ENCODE measurements at regions not wholly inside any gene's neighbourhood (a gene's known extent, or its start where the extent isn't known, plus 50 kb on each side); places are given as distances from the start of the nearest gene placed in this dataset.

DNA sequence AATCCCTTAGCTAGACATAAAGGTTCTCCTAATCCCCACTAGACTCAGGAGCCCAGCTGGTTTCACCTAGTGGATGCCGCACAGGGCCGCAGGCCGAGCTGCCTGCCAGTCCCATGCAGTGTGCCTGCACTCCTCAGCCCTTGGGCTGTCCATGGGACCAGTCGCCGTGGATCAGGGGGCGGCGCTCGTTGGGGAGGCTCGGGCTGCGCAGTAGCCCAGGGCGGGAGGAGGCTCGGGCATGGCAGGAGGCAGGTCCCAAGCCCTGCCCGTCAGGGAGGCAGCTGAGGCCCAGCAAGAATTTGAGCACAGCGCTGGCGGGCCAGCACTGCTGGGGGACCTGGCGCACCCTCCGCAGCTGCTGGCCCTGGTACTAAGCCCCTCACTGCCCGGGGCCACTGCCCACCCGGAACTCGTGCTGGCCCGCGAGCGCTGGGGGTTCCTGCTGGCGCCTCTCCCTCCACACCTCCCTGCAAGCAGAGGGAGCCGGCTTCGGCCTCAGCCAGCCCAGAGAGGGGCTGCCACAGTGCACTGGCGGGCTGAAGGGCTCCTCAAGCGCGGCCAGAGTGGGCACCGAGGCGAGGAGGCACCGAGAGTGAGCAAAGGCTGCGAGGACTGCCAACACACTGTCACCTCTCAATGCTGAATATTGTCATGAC, 307.8 kb downstream of the C6orf118 start:
- no peaks in the 10 kb centered on the region for H3K27me3 ChIP-seq (ENCODE audit: control insufficient read depth in 1 of 2, insufficient read depth in 2 of 2, low read length in 2 of 2)
- DNase-seq (ENCODE audit: low spot score) (no peak), FAIRE-seq (no peak), ATAC-seq (no peak)
- no peaks in the 10 kb centered on the region for H3K4me1 ChIP-seq (ENCODE audit: insufficient read depth, low read length)
- H3K4me2 ChIP-seq (ENCODE audit: low read depth, low read length) = no peak overlapping the region
- 28% methylated on average over 10 of the region's 33 CpGs for WGBS (ENCODE audit: low lambda C conversion rate)
- intact Hi-C loops (cut with micrococcal nuclease; ENCODE audit: unreplicated experiment) = no loop called here
- no peak overlapping the region for H3K27ac ChIP-seq (ENCODE audit: extremely low read length, insufficient read depth, low read length)
- POLR2A ChIA-PET = no interaction called here
- no peak for TF ChIP-seq CAMTA2 (CRISPR knock-in tag; IDR thresholded peaks at IDR 0.05; ENCODE audit: borderline replicate concordance)
- TF ChIP-seq, protein P1, sequence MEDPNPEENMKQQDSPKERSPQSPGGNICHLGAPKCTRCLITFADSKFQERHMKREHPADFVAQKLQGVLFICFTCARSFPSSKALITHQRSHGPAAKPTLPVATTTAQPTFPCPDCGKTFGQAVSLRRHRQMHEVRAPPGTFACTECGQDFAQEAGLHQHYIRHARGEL (CRISPR knock-in tag; IDR thresholded peaks at IDR 0.05) = no peak
- no peak for TF ChIP-seq ZKSCAN1 (IDR thresholded peaks at IDR 0.05; ENCODE audit: low read length)
- no peak for TF ChIP-seq HIVEP1 (CRISPR knock-in tag; IDR thresholded peaks at IDR 0.05)
- no peak for TF ChIP-seq TMF1 (CRISPR knock-in tag; IDR thresholded peaks at IDR 0.05; ENCODE audit: low read depth)
- no peak for TF ChIP-seq ZNF317 (CRISPR knock-in tag; IDR thresholded peaks at IDR 0.05)
- TF ChIP-seq ZBTB8A (CRISPR knock-in tag; IDR thresholded peaks at IDR 0.05; ENCODE audit: borderline replicate concordance, low read depth) = no peak
- no peak for TF ChIP-seq ZNF10 (CRISPR knock-in tag; IDR thresholded peaks at IDR 0.05; ENCODE audit: borderline replicate concordance, low read depth)
- no peak for TF ChIP-seq ZNF207 (IDR thresholded peaks at IDR 0.05; ENCODE audit: borderline replicate concordance)
- no peak for TF ChIP-seq CBX5 (CRISPR knock-in tag; IDR thresholded peaks at IDR 0.05; ENCODE audit: borderline replicate concordance)
- no peak for TF ChIP-seq ARNTL (CRISPR knock-in tag; IDR thresholded peaks at IDR 0.05)
- TF ChIP-seq SIX4 (CRISPR knock-in tag; IDR thresholded peaks at IDR 0.05) = no peak
- TF ChIP-seq HNRNPL (IDR thresholded peaks at IDR 0.05; ENCODE audit: low read depth, low read length) = no peak
- CTCF ChIA-PET (ENCODE audit: low intra/inter-chr PET ratio, low total read pairs) = no interaction called here
- H2AFZ ChIP-seq (ENCODE audit: low read length) = no peak overlapping the region
- peaks cover 89% of the 10 kb centered on the region for H3K9me3 ChIP-seq (ENCODE audit: low read length)
- no peaks in the 10 kb centered on the region for H3K36me3 ChIP-seq (replicated peaks in 1 of 2; ENCODE audit: control insufficient read depth in 1 of 2, insufficient read depth in 2 of 2, low read length in 2 of 2)
- H3K79me2 ChIP-seq (ENCODE audit: insufficient read depth, low read length) = no peaks in the 10 kb centered on the region
- no peak overlapping the region for H3K4me3 ChIP-seq (replicated peaks in 1 of 3; ENCODE audit: insufficient read depth in 1 of 3, low read depth in 2 of 3, low read length in 3 of 3)
- in situ Hi-C loops (cut with HindIII; ENCODE audit: extremely low pct_ligation_motif_present, low pct_unique_long_range_greater_than_20kb) = no loop called here
- no TSS peak for BruUV-seq (replicated peaks)
- H4K20me1 ChIP-seq (ENCODE audit: insufficient read depth, low read length) = no peaks in the 10 kb centered on the region
- H3K9ac ChIP-seq (ENCODE audit: insufficient read depth, low read depth, low read length) = no peak overlapping the region

Data from HepG2 (cell line).